Cardiac septum (tissue), 1 donor: ENCODE measurements at regions not wholly inside any gene's neighbourhood (a gene's known extent, or its start where the extent isn't known, plus 50 kb on each side); places are given as distances from the start of the nearest gene placed in this dataset.

ENCODE experiments used
- DNase-seq: peaks from one replicate; pipeline ENCODE4 v3.0.0-alpha.2; 2020; ENCODE audit warnings: low spot score
- intact Hi-C: fragments of 100-400 bp; cut with DNase I; formaldehyde crosslinking; loops from one replicate; pipeline ENCODE4 v1.14.0; 2022
- donor health status: DM: no; HTN: no; CAD: no.

GRCh38 chr17:79412110-79412509, 198.7 kb downstream of the RBFOX3 start:
- DNase-seq = no peak
- intact Hi-C loops = no loop called here

GRCh38 chr17:79411419-79411818, 199.4 kb downstream of the RBFOX3 start:
- no peak for DNase-seq
- intact Hi-C loops = no loop called here

- intact Hi-C loops = no loop called here
- no peak for DNase-seq
These were observed 200.2 kb downstream of the RBFOX3 start for GRCh38 chr17:79410681-79411080.

GRCh38 chr17:79408251-79408650, 202.6 kb downstream of the RBFOX3 start:
- no peak for DNase-seq
- intact Hi-C loops = no loop called here

- DNase-seq = no peak
- intact Hi-C loops = no loop called here
These were observed 203.5 kb downstream of the RBFOX3 start for GRCh38 chr17:79407385-79407784.

GRCh38 chr17:79406316-79406715, 204.5 kb downstream of the RBFOX3 start:
- intact Hi-C loops = no loop called here
- DNase-seq = no peak

- intact Hi-C loops = no loop called here
These were observed 205.0 kb downstream of the RBFOX3 start for GRCh38 chr17:79405823-79406222.

GRCh38 chr17:79404136-79404911, 206.5 kb downstream of the RBFOX3 start:
- intact Hi-C loops = no loop called here

More at GRCh38 chr17:79405823-79406222, 205.0 kb downstream of the RBFOX3 start:
- DNase-seq = no peak

GRCh38 chr17:79401704-79402674, 208.9 kb downstream of the RBFOX3 start:
- DNase-seq = no peak
- intact Hi-C loops = no loop called here

More at GRCh38 chr17:79404136-79404911, 206.5 kb downstream of the RBFOX3 start:
- no peak for DNase-seq

GRCh38 chr17:79400989-79401703, 209.7 kb downstream of the RBFOX3 start:
- DNase-seq = no peak
- intact Hi-C loops = no loop called here

GRCh38 chr17:79399610-79400144, 211.2 kb downstream of the RBFOX3 start:
- DNase-seq = no peak
- intact Hi-C loops = loop anchor here (10.0 kb wide), 1 partner anchor 305 kb away; no protein-coding TSS in a partner anchor

- DNase-seq = no peak
- intact Hi-C loops = loop anchor here (10.0 kb wide), 1 partner anchor 306 kb away; no protein-coding TSS in a partner anchor
These were observed 212.4 kb downstream of the RBFOX3 start for GRCh38 chr17:79398441-79398840.

GRCh38 chr17:79396696-79397095, 214.2 kb downstream of the RBFOX3 start:
- no peak for DNase-seq
- intact Hi-C loops = loop anchor here (10.0 kb wide), 1 partner anchor 308 kb away; no protein-coding TSS in a partner anchor

- intact Hi-C loops = loop anchor here (10.0 kb wide), 1 partner anchor 309 kb away; no protein-coding TSS in a partner anchor
- no peak for DNase-seq
These were observed 215.3 kb downstream of the RBFOX3 start for GRCh38 chr17:79395545-79395944.

GRCh38 chr17:79395066-79395465, 215.8 kb downstream of the RBFOX3 start:
- intact Hi-C loops = loop anchor here (10.0 kb wide), 1 partner anchor 310 kb away; no protein-coding TSS in a partner anchor
- no peak for DNase-seq

GRCh38 chr17:79393358-79394052, 217.3 kb downstream of the RBFOX3 start:
- intact Hi-C loops = loop anchor here (2.0 to 10.0 kb wide), 3 partner anchors 307 to 351 kb away; no protein-coding TSS in a partner anchor
- peak; percentile 85 for DNase-seq

- intact Hi-C loops = loop anchor here (2.0 to 10.0 kb wide), 3 partner anchors 306 to 350 kb away; no protein-coding TSS in a partner anchor
These were observed 218.3 kb downstream of the RBFOX3 start for GRCh38 chr17:79392598-79392997.

More at GRCh38 chr17:79392598-79392997, 218.3 kb downstream of the RBFOX3 start:
- no peak for DNase-seq
